SK-N-SH (cell line): ENCODE measurements at regions not wholly inside any gene's neighbourhood (a gene's known extent, or its start where the extent isn't known, plus 50 kb on each side); places are given as distances from the start of the nearest gene placed in this dataset.

Source experiments
- CHD2 ChIP-seq: fragments of 150-350 bp; IDR thresholded peaks from 2 replicates; pipeline ENCODE4 v1.6.1; 2018; ENCODE audit warnings: low read length; ENCODE audit not compliant: partially characterized antibody
- EP300 ChIP-seq, 2 experiments: IDR thresholded peaks; 2 replicates each; pipeline versions ENCODE4 v1.4.0 to v1.6.1; 2012; ENCODE audit warnings: borderline replicate concordance in 1 of 2, low read depth in 1 of 2, low read length in 1 of 2
- POLR2AphosphoS5 ChIP-seq: IDR thresholded peaks from 2 replicates; pipeline ENCODE4 v1.6.1; 2012; ENCODE audit warnings: low read depth, low read length
- RAD21 ChIP-seq: IDR thresholded peaks from 2 replicates; pipeline ENCODE4 v1.6.1; 2012; ENCODE audit warnings: mild to moderate bottlenecking, low read length
- TAF1 ChIP-seq: IDR thresholded peaks from 2 replicates; pipeline ENCODE4 v1.6.1; 2012; ENCODE audit warnings: low read depth, mild to moderate bottlenecking, low read length, moderate library complexity, borderline replicate concordance
- TEAD4 ChIP-seq: IDR thresholded peaks from 2 replicates; pipeline ENCODE4 v1.4.0; 2012; ENCODE audit warnings: mild to moderate bottlenecking, borderline replicate concordance; ENCODE audit not compliant: insufficient read depth
- TF ChIP-seq, protein P1 (sequence below): IDR thresholded peaks from 2 replicates; pipeline ENCODE4 v1.4.0; 2012; ENCODE audit warnings: low read depth, borderline replicate concordance
- TF ChIP-seq, protein P2 (sequence below): fragments of 200-600 bp; sonication (generic); IDR thresholded peaks from 2 replicates; pipeline ENCODE4 v1.6.1; 2017; ENCODE audit warnings: antibody characterized with exemption, mild to moderate bottlenecking, moderate library complexity

DNA sequence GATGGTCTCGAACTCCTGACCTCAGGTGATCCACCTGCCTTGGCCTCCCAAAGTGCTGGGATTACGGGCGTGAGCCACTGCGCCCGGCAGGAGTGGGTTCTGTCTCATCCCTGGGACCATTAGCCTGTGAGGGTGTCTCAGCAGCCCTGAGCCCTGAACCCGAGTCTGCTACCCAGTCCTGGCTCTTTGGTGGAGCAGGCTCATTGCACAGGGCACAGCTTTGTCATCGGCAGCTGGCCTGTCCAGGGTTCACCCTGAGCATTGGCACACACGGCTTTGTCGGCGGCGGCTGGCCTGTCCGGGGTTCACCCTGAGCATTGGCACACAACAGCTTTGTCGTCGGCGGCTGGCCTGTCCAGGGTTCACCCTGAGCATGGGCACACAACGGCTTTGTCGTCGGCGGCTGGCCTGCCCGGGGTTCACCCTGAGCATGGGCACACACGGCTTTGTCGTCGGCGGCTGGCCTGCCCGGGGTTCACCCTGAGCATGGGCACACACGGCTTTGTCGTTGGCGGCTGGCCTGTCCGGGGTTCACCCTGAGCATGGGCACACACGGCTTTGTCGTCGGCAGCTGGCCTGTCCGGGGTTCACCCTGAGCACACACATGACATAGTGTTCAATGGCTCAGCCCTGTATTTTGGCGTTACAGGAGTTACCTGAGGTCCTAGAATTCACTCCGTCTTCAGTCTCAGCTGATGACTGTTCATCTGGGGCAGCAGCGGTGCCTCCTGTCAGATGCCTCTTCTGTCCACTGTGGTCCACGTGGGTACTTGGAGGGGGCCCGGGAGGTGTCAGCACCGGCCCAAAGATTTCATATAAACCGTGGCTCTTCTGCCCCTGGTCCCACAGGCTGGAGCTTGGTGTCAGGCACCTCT is 1082.5 kb downstream of the BRD1 start:
- TF ChIP-seq RAD21 (no peak), CHD2 (no peak), POLR2AphosphoS5 (no peak), TEAD4 (no peak), TAF1 (no peak), EP300 (IDR thresholded peaks at IDR 0.05; ENCODE audit: borderline replicate concordance in 1 of 2, low read depth in 1 of 2, low read length in 1 of 2) (no peak)
- TF ChIP-seq, protein P1, sequence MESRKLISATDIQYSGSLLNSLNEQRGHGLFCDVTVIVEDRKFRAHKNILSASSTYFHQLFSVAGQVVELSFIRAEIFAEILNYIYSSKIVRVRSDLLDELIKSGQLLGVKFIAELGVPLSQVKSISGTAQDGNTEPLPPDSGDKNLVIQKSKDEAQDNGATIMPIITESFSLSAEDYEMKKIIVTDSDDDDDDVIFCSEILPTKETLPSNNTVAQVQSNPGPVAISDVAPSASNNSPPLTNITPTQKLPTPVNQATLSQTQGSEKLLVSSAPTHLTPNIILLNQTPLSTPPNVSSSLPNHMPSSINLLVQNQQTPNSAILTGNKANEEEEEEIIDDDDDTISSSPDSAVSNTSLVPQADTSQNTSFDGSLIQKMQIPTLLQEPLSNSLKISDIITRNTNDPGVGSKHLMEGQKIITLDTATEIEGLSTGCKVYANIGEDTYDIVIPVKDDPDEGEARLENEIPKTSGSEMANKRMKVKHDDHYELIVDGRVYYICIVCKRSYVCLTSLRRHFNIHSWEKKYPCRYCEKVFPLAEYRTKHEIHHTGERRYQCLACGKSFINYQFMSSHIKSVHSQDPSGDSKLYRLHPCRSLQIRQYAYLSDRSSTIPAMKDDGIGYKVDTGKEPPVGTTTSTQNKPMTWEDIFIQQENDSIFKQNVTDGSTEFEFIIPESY, result no peak
- TF ChIP-seq, protein P2, sequence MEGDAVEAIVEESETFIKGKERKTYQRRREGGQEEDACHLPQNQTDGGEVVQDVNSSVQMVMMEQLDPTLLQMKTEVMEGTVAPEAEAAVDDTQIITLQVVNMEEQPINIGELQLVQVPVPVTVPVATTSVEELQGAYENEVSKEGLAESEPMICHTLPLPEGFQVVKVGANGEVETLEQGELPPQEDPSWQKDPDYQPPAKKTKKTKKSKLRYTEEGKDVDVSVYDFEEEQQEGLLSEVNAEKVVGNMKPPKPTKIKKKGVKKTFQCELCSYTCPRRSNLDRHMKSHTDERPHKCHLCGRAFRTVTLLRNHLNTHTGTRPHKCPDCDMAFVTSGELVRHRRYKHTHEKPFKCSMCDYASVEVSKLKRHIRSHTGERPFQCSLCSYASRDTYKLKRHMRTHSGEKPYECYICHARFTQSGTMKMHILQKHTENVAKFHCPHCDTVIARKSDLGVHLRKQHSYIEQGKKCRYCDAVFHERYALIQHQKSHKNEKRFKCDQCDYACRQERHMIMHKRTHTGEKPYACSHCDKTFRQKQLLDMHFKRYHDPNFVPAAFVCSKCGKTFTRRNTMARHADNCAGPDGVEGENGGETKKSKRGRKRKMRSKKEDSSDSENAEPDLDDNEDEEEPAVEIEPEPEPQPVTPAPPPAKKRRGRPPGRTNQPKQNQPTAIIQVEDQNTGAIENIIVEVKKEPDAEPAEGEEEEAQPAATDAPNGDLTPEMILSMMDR, result no peak
